ENCODE measurements at regions not wholly inside any gene's neighbourhood (a gene's known extent, or its start where the extent isn't known, plus 50 kb on each side); places are given as distances from the start of the nearest gene placed in this dataset.

GRCh38 chr9:38272710-38273109, 119.8 kb upstream of the ALDH1B1 start:
- Mint-ChIP-seq H3K9me3 (no peaks in the 10 kb centered on the region), H3K4me1 (no peaks in the 10 kb centered on the region), H3K27ac (no peak overlapping the region), H3K36me3 (ENCODE audit: low read depth) (no peaks in the 10 kb centered on the region), H3K4me3 (no peak overlapping the region), H3K27me3 (peaks cover 7% of the 10 kb centered on the region)
- intact Hi-C loops (cut with micrococcal nuclease): no loop called here
- no peak for DNase-seq

- no peak overlapping the region for H3K4me3 Mint-ChIP-seq
- no peak for DNase-seq
- peaks cover 7% of the 10 kb centered on the region for H3K27me3 Mint-ChIP-seq
- no peak overlapping the region for H3K27ac Mint-ChIP-seq
- H3K4me1 Mint-ChIP-seq: no peaks in the 10 kb centered on the region
- H3K9me3 Mint-ChIP-seq: no peaks in the 10 kb centered on the region
- H3K36me3 Mint-ChIP-seq (ENCODE audit: low read depth): no peaks in the 10 kb centered on the region
- intact Hi-C loops (cut with micrococcal nuclease): no loop called here
These were observed 120.7 kb upstream of the ALDH1B1 start for GRCh38 chr9:38271666-38272241.

- intact Hi-C loops (cut with micrococcal nuclease): no loop called here
- Mint-ChIP-seq H3K4me1 (no peaks in the 10 kb centered on the region), H3K36me3 (ENCODE audit: low read depth) (no peaks in the 10 kb centered on the region)
These were observed 122.7 kb upstream of the ALDH1B1 start for GRCh38 chr9:38269775-38270174.

GRCh38 chr9:38263532-38263931, 129.0 kb upstream of the ALDH1B1 start:
- H3K9me3 Mint-ChIP-seq: peaks cover 15% of the 10 kb centered on the region
- intact Hi-C loops (cut with micrococcal nuclease): no loop called here
- H3K27ac Mint-ChIP-seq: no peak overlapping the region
- H3K4me3 Mint-ChIP-seq: no peak overlapping the region
- DNase-seq: no peak
- H3K36me3 Mint-ChIP-seq (ENCODE audit: low read depth): no peaks in the 10 kb centered on the region
- no peaks in the 10 kb centered on the region for H3K4me1 Mint-ChIP-seq
- peaks cover 8% of the 10 kb centered on the region for H3K27me3 Mint-ChIP-seq

More at GRCh38 chr9:38269775-38270174, 122.7 kb upstream of the ALDH1B1 start:
- Mint-ChIP-seq H3K27ac (no peak overlapping the region), H3K27me3 (peaks cover 7% of the 10 kb centered on the region), H3K9me3 (peaks cover 7% of the 10 kb centered on the region), H3K4me3 (no peak overlapping the region)
- no peak for DNase-seq

GRCh38 chr9:38259519-38260218, 132.8 kb upstream of the ALDH1B1 start:
- no peaks in the 10 kb centered on the region for H3K36me3 Mint-ChIP-seq (ENCODE audit: low read depth)
- no peaks in the 10 kb centered on the region for H3K4me1 Mint-ChIP-seq
- intact Hi-C loops (cut with micrococcal nuclease): no loop called here
- no peak for DNase-seq
- H3K27ac Mint-ChIP-seq: no peak overlapping the region
- peaks cover 8% of the 10 kb centered on the region for H3K9me3 Mint-ChIP-seq
- no peak overlapping the region for H3K4me3 Mint-ChIP-seq
- H3K27me3 Mint-ChIP-seq: peaks cover 5% of the 10 kb centered on the region

- intact Hi-C loops (cut with micrococcal nuclease): no loop called here
- no peaks in the 10 kb centered on the region for H3K36me3 Mint-ChIP-seq (ENCODE audit: low read depth)
- H3K4me1 Mint-ChIP-seq: no peaks in the 10 kb centered on the region
- peaks cover 4% of the 10 kb centered on the region for H3K9me3 Mint-ChIP-seq
- no peak overlapping the region for H3K4me3 Mint-ChIP-seq
- DNase-seq: no peak
- H3K27ac Mint-ChIP-seq: no peak overlapping the region
- peaks cover 5% of the 10 kb centered on the region for H3K27me3 Mint-ChIP-seq
These were observed 133.4 kb upstream of the ALDH1B1 start for GRCh38 chr9:38259056-38259455.

GRCh38 chr9:38257626-38258215, 134.8 kb upstream of the ALDH1B1 start:
- Mint-ChIP-seq H3K9me3 (no peaks in the 10 kb centered on the region), H3K27me3 (peaks cover under 1% of the 10 kb centered on the region), H3K4me3 (no peak overlapping the region), H3K27ac (no peak overlapping the region), H3K36me3 (ENCODE audit: low read depth) (no peaks in the 10 kb centered on the region), H3K4me1 (no peaks in the 10 kb centered on the region)
- intact Hi-C loops (cut with micrococcal nuclease): no loop called here
- DNase-seq: no peak

- DNase-seq: no peak
- Mint-ChIP-seq H3K27ac (no peak overlapping the region), H3K9me3 (no peaks in the 10 kb centered on the region), H3K27me3 (no peaks in the 10 kb centered on the region), H3K36me3 (ENCODE audit: low read depth) (no peaks in the 10 kb centered on the region), H3K4me1 (no peaks in the 10 kb centered on the region), H3K4me3 (no peak overlapping the region)
- intact Hi-C loops (cut with micrococcal nuclease): no loop called here
These were observed 136.0 kb upstream of the ALDH1B1 start for GRCh38 chr9:38256461-38256860.

- Mint-ChIP-seq H3K27ac (no peak overlapping the region), H3K9me3 (no peaks in the 10 kb centered on the region), H3K4me3 (no peak overlapping the region), H3K4me1 (no peaks in the 10 kb centered on the region), H3K27me3 (no peaks in the 10 kb centered on the region), H3K36me3 (ENCODE audit: low read depth) (no peaks in the 10 kb centered on the region)
- intact Hi-C loops (cut with micrococcal nuclease): no loop called here
- no peak for DNase-seq
These were observed 136.9 kb upstream of the ALDH1B1 start for GRCh38 chr9:38255599-38255998.

- Mint-ChIP-seq H3K4me1 (no peaks in the 10 kb centered on the region), H3K27ac (no peak overlapping the region), H3K4me3 (no peak overlapping the region), H3K36me3 (ENCODE audit: low read depth) (no peaks in the 10 kb centered on the region), H3K9me3 (no peaks in the 10 kb centered on the region), H3K27me3 (no peaks in the 10 kb centered on the region)
- intact Hi-C loops (cut with micrococcal nuclease): no loop called here
- no peak for DNase-seq
These were observed 137.7 kb upstream of the ALDH1B1 start for GRCh38 chr9:38254756-38255155.

GRCh38 chr9:38254151-38254550, 138.4 kb upstream of the ALDH1B1 start:
- H3K27ac Mint-ChIP-seq: no peak overlapping the region
- no peaks in the 10 kb centered on the region for H3K27me3 Mint-ChIP-seq
- no peak for DNase-seq
- no peaks in the 10 kb centered on the region for H3K4me1 Mint-ChIP-seq
- intact Hi-C loops (cut with micrococcal nuclease): no loop called here
- H3K4me3 Mint-ChIP-seq: no peak overlapping the region
- no peaks in the 10 kb centered on the region for H3K9me3 Mint-ChIP-seq
- no peaks in the 10 kb centered on the region for H3K36me3 Mint-ChIP-seq (ENCODE audit: low read depth)

GRCh38 chr9:38253200-38253599, 139.3 kb upstream of the ALDH1B1 start:
- no peaks in the 10 kb centered on the region for H3K36me3 Mint-ChIP-seq (ENCODE audit: low read depth)
- H3K27me3 Mint-ChIP-seq: no peaks in the 10 kb centered on the region
- intact Hi-C loops (cut with micrococcal nuclease): no loop called here
- no peaks in the 10 kb centered on the region for H3K4me1 Mint-ChIP-seq
- no peak for DNase-seq
- H3K27ac Mint-ChIP-seq: no peak overlapping the region
- no peak overlapping the region for H3K4me3 Mint-ChIP-seq
- H3K9me3 Mint-ChIP-seq: no peaks in the 10 kb centered on the region

- Mint-ChIP-seq H3K27me3 (peaks cover 1% of the 10 kb centered on the region), H3K4me1 (no peaks in the 10 kb centered on the region), H3K36me3 (ENCODE audit: low read depth) (no peaks in the 10 kb centered on the region)
These were observed 141.3 kb upstream of the ALDH1B1 start for GRCh38 chr9:38251036-38251860.

More at GRCh38 chr9:38251036-38251860, 141.3 kb upstream of the ALDH1B1 start:
- no peak for DNase-seq
- Mint-ChIP-seq H3K27ac (no peak overlapping the region), H3K4me3 (no peak overlapping the region), H3K9me3 (no peaks in the 10 kb centered on the region)
- intact Hi-C loops (cut with micrococcal nuclease): no loop called here
